H1 (cell line): ENCODE measurements at regions not wholly inside any gene's neighbourhood (a gene's known extent, or its start where the extent isn't known, plus 50 kb on each side); places are given as distances from the start of the nearest gene placed in this dataset.

Experiments
- EZH2 ChIP-seq: fragments of 200-600 bp; sonication (generic); IDR thresholded peaks from 2 replicates; pipeline ENCODE4 v1.7.1; 2012; ENCODE audit warnings: low read depth, mild to moderate bottlenecking, moderate library complexity, low read length, inconsistent platforms; ENCODE audit not compliant: severe bottlenecking
- TCF12 ChIP-seq: IDR thresholded peaks from 2 replicates; pipeline ENCODE4 v1.6.1; 2011; ENCODE audit warnings: low read depth, mild to moderate bottlenecking, low read length

GRCh38 chr4:66219401-66219800, 549.1 kb upstream of the EPHA5 start:
- no peak for TF ChIP-seq EZH2
- TF ChIP-seq TCF12: no peak
